ENCODE measurements at regions not wholly inside any gene's neighbourhood (a gene's known extent, or its start where the extent isn't known, plus 50 kb on each side); places are given as distances from the start of the nearest gene placed in this dataset.

- TF ChIP-seq CTCF (IDR thresholded peaks at IDR 0.05; ENCODE audit: low read depth, low read length) = no peak
Measured at GRCh38 chr16:17014484-17015121, 456.2 kb downstream of the XYLT1 start.

GRCh38 chr16:17015702-17016101 is 455.1 kb downstream of the XYLT1 start:
- DNase-seq (ENCODE audit: extremely low read depth, low read depth) = no peak
- no peak for TF ChIP-seq CTCF (IDR thresholded peaks at IDR 0.05; ENCODE audit: low read depth, low read length)

More at GRCh38 chr16:17014484-17015121, 456.2 kb downstream of the XYLT1 start:
- no peak for DNase-seq (ENCODE audit: extremely low read depth, low read depth)

- DNase-seq (ENCODE audit: extremely low read depth, low read depth) = no peak
- no peak for TF ChIP-seq CTCF (IDR thresholded peaks at IDR 0.05; ENCODE audit: low read depth, low read length)
Measured at GRCh38 chr16:17017442-17017841, 453.3 kb downstream of the XYLT1 start.

GRCh38 chr16:17018585-17018939 is 452.2 kb downstream of the XYLT1 start:
- no peak for DNase-seq (ENCODE audit: extremely low read depth, low read depth)

GRCh38 chr16:17019366-17019765 is 451.4 kb downstream of the XYLT1 start:
- no peak for DNase-seq (ENCODE audit: extremely low read depth, low read depth)
- no peak for TF ChIP-seq CTCF (IDR thresholded peaks at IDR 0.05; ENCODE audit: low read depth, low read length)

More at GRCh38 chr16:17018585-17018939, 452.2 kb downstream of the XYLT1 start:
- no peak for TF ChIP-seq CTCF (IDR thresholded peaks at IDR 0.05; ENCODE audit: low read depth, low read length)

- DNase-seq (ENCODE audit: extremely low read depth, low read depth) = no peak
- no peak for TF ChIP-seq CTCF (IDR thresholded peaks at IDR 0.05; ENCODE audit: low read depth, low read length)
Measured at GRCh38 chr16:17023606-17024005, 447.2 kb downstream of the XYLT1 start.

GRCh38 chr16:17024514-17024913 is 446.2 kb downstream of the XYLT1 start:
- no peak for DNase-seq (ENCODE audit: extremely low read depth, low read depth)
- no peak for TF ChIP-seq CTCF (IDR thresholded peaks at IDR 0.05; ENCODE audit: low read depth, low read length)
